Right atrium auricular region (tissue), 2 donors: ENCODE measurements at regions not wholly inside any gene's neighbourhood (a gene's known extent, or its start where the extent isn't known, plus 50 kb on each side); places are given as distances from the start of the nearest gene placed in this dataset.

Experiments
- DNase-seq: peaks from one replicate; pipeline ENCODE4 v3.0.0-alpha.2; 2019; ENCODE audit warnings: low spot score
- H3K27ac ChIP-seq, 2 donors: fragments of 200-600 bp; sonication (generic); 1 replicate in 1 of 2; 2 replicates in 1 of 2; pipeline ENCODE4 v1.5.1; 2016 to 2019
- H3K27me3 ChIP-seq, 2 donors: fragments of 200-600 bp; sonication (generic); one replicate each; pipeline versions ENCODE4 v1.5.1 to v1.6.0; 2017 to 2019
- H3K36me3 ChIP-seq: fragments of 200-600 bp; sonication (generic); one replicate; pipeline ENCODE4 v1.5.1; 2016
- H3K4me1 ChIP-seq, 2 donors: fragments of 200-600 bp; sonication (generic); one replicate each; pipeline versions ENCODE4 v1.5.1 to v1.6.0; 2017 to 2019
- H3K4me3 ChIP-seq, 2 donors: fragments of 200-600 bp; sonication (generic); 1 replicate in 1 of 2; 2 replicates in 1 of 2; pipeline ENCODE4 v1.5.1; 2017 to 2019; ENCODE audit warnings: mild to moderate bottlenecking in 1 of 2, moderate library complexity in 1 of 2
- H3K9me3 ChIP-seq, 2 donors: fragments of 200-600 bp; sonication (generic); one replicate each; pipeline ENCODE4 v1.5.1; 2019
- CTCF ChIP-seq, 2 donors: fragments of 200-600 bp; sonication (generic); IDR thresholded peaks; one replicate each; pipeline ENCODE4 v1.5.1; 2019; ENCODE audit warnings: antibody characterized with exemption in 2 of 2

- TF ChIP-seq CTCF (IDR thresholded peaks at IDR 0.05) = no peak
- peaks cover 0 to 5% of the 10 kb centered on the region in 2 donors for H3K4me1 ChIP-seq
Measured at GRCh38 chr6:22098601-22099031, 198.2 kb downstream of the PRL start.

GRCh38 chr6:22099231-22099630, 197.6 kb downstream of the PRL start:
- H3K4me3 ChIP-seq = no peak overlapping the region
- no peaks in the 10 kb centered on the region for H3K27me3 ChIP-seq
- no peak for TF ChIP-seq CTCF (IDR thresholded peaks at IDR 0.05)
- no peaks in the 10 kb centered on the region for H3K36me3 ChIP-seq
- DNase-seq = no peak
- no peak overlapping the region for H3K27ac ChIP-seq
- H3K4me1 ChIP-seq = peaks cover 0 to 5% of the 10 kb centered on the region in 2 donors
- no peaks in the 10 kb centered on the region for H3K9me3 ChIP-seq

More at GRCh38 chr6:22098601-22099031, 198.2 kb downstream of the PRL start:
- H3K27me3 ChIP-seq = no peaks in the 10 kb centered on the region
- H3K9me3 ChIP-seq = no peaks in the 10 kb centered on the region
- no peak for DNase-seq
- H3K27ac ChIP-seq = no peak overlapping the region
- no peak overlapping the region for H3K4me3 ChIP-seq
- H3K36me3 ChIP-seq = no peaks in the 10 kb centered on the region

DNA sequence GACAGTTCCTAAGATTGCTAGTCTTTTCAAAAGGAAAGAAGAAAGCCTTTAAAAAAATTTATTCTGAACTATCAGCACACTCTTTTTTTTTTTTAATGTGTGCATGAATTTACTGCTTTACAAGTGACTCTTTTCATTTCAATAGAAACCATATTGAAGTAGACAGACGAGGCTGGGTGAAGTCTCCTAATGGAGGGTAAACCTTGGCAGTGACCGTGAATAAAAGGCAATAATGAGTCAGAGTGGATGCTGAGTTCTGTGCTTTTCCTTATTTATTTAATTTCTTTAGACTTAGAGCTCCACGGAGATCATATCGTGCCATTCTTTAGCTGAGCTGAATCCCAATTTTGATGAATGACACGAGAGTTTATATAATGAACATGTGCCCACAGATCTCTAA, 196.9 kb downstream of the PRL start:
- DNase-seq = no peak
- no peak for TF ChIP-seq CTCF (IDR thresholded peaks at IDR 0.05)
- Histone ChIP-seq H3K27me3 (no peaks in the 10 kb centered on the region), H3K9me3 (no peaks in the 10 kb centered on the region), H3K27ac (no peak overlapping the region), H3K4me3 (no peak overlapping the region), H3K4me1 (peaks cover 0 to 5% of the 10 kb centered on the region in 2 donors), H3K36me3 (no peaks in the 10 kb centered on the region)

GRCh38 chr6:22101163-22101562, 195.7 kb downstream of the PRL start:
- H3K36me3 ChIP-seq = no peaks in the 10 kb centered on the region
- H3K4me3 ChIP-seq = no peak overlapping the region
- H3K4me1 ChIP-seq = no peaks in the 10 kb centered on the region
- H3K27me3 ChIP-seq = no peaks in the 10 kb centered on the region
- no peak for DNase-seq
- no peak overlapping the region for H3K27ac ChIP-seq
- no peak for TF ChIP-seq CTCF (IDR thresholded peaks at IDR 0.05)
- H3K9me3 ChIP-seq = no peaks in the 10 kb centered on the region

- Histone ChIP-seq H3K27me3 (no peaks in the 10 kb centered on the region), H3K36me3 (no peaks in the 10 kb centered on the region), H3K4me1 (no peaks in the 10 kb centered on the region), H3K27ac (no peak overlapping the region), H3K4me3 (no peak overlapping the region), H3K9me3 (no peaks in the 10 kb centered on the region)
- no peak for DNase-seq
- no peak for TF ChIP-seq CTCF (IDR thresholded peaks at IDR 0.05)
Measured at GRCh38 chr6:22102671-22103070, 194.2 kb downstream of the PRL start.

DNA sequence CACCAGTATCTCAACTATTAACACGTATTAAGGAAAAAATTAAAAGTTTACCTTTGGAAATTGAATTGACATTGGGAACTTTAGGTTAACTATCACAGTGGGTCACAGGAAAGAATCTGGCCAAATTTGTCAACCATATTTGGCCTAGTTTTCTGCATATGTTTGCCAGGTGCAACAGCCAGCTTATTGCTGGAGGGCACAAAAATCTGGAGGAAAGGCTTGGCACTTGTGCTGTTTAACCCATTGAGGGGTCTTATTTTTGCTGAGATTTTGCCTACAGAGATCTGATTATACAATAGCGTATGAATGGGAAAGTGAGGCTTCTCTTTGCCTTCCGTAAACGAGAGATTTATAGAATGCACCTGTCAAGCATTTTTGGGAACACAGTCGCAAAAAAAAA, 190.4 kb downstream of the PRL start:
- H3K27me3 ChIP-seq = no peaks in the 10 kb centered on the region
- no peak overlapping the region for H3K4me3 ChIP-seq
- DNase-seq = no peak
- H3K36me3 ChIP-seq = no peaks in the 10 kb centered on the region
- H3K27ac ChIP-seq = no peak overlapping the region
- no peak for TF ChIP-seq CTCF (IDR thresholded peaks at IDR 0.05)
- H3K9me3 ChIP-seq = no peaks in the 10 kb centered on the region
- H3K4me1 ChIP-seq = no peaks in the 10 kb centered on the region
